GM12878 (cell line): ENCODE measurements at regions not wholly inside any gene's neighbourhood (a gene's known extent, or its start where the extent isn't known, plus 50 kb on each side); places are given as distances from the start of the nearest gene placed in this dataset.

Experiments
- ATAC-seq: fragments of 200-7000 bp; cut with Tn5 transposase; 3 replicates; pipeline ENCODE4 v1.9.1; 2020; ENCODE audit warnings: mild to moderate bottlenecking, moderate library complexity
- BruUV-seq: library from RNA; stranded (reverse); fragments of 400-500 nt; replicated peaks from 2 replicates; lab custom pipeline; 2021; lab: Mats Ljungman, UMichigan
- CTCF ChIA-PET: fragments of 300-600 bp; sonication (Branson Sonifier 250); formaldehyde crosslinking; extraction: SDS; loops from one replicate; lab custom pipeline; 2021; ENCODE audit warnings: inconsistent platforms; lab: Yijun Ruan, JAX
- POLR2A ChIA-PET: fragments of 350-600 bp; formaldehyde crosslinking; extraction: SDS; loops from one replicate; lab custom pipeline; 2021; ENCODE audit warnings: inconsistent platforms; lab: Charles Lee
- RAD21 ChIA-PET: fragments of 300-600 bp; sonication (Branson Sonifier 250); formaldehyde crosslinking; loops from one replicate; lab custom pipeline; 2023; ENCODE audit warnings: antibody characterized with exemption; ENCODE audit not compliant: unreplicated experiment; lab: Charles Lee
- SMC1A ChIA-PET: fragments of 300-600 bp; sonication (Branson Sonifier 250); formaldehyde crosslinking; loops from one replicate; lab custom pipeline; 2023; ENCODE audit not compliant: unreplicated experiment, uncharacterized antibody; lab: Charles Lee
- DNase-seq: peaks from one replicate; pipeline ENCODE4 v3.0.0-alpha.2; 2011; ENCODE audit warnings: low read depth, low spot score
- FAIRE-seq: peaks from 3 replicates; lab custom pipeline; 2011; peaks lifted over from hg19 to GRCh38; lab: Jason Lieb, UNC
- H2AFZ ChIP-seq: 2 replicates; pipeline ENCODE4 v1.6.0; 2011; ENCODE audit warnings: low read depth, low read length, control low read depth; ENCODE audit not compliant: control insufficient read depth
- H3K27ac ChIP-seq: 2 replicates; pipeline ENCODE4 v1.5.1; 2011; ENCODE audit warnings: control low read depth; ENCODE audit not compliant: control insufficient read depth, insufficient read depth
- H3K27me3 ChIP-seq, 2 experiments: replicated peaks in 1 of 2; 2 replicates each; pipeline versions ENCODE4 v1.6.0 to v1.6.1; 2011; ENCODE audit warnings: low read length in 1 of 2; ENCODE audit not compliant: control insufficient read depth in 2 of 2, insufficient read depth in 2 of 2
- H3K36me3 ChIP-seq, 2 experiments: 2 replicates each; pipeline ENCODE4 v1.5.1; 2011; ENCODE audit warnings: low read length in 1 of 2; ENCODE audit not compliant: control insufficient read depth in 2 of 2, insufficient read depth in 2 of 2
- H3K4me1 ChIP-seq: 2 replicates; pipeline ENCODE4 v1.6.1; 2011; ENCODE audit warnings: mild to moderate bottlenecking, low read length, moderate library complexity, mixed read lengths; ENCODE audit not compliant: control insufficient read depth, insufficient read depth
- H3K4me2 ChIP-seq: 2 replicates; pipeline ENCODE4 v1.6.0; 2011; ENCODE audit warnings: control low read depth; ENCODE audit not compliant: control insufficient read depth, insufficient read depth
- H3K4me3 ChIP-seq: fragments of 200-600 bp; sonication (generic); 2 replicates; pipeline ENCODE4 v1.5.1; 2016
- H3K79me2 ChIP-seq: 2 replicates; pipeline ENCODE4 v1.6.0; 2011; ENCODE audit warnings: low read length; ENCODE audit not compliant: control insufficient read depth, insufficient read depth
- H3K9ac ChIP-seq: 2 replicates; pipeline ENCODE4 v1.8.0; 2011; ENCODE audit warnings: low read length, control low read depth, mixed read lengths; ENCODE audit not compliant: control insufficient read depth, insufficient read depth
- H3K9me3 ChIP-seq: replicated peaks from 3 replicates; pipeline ENCODE4 v1.5.1; 2011; ENCODE audit warnings: mild to moderate bottlenecking, low read length; ENCODE audit not compliant: control insufficient read depth, insufficient read depth
- H4K20me1 ChIP-seq: 2 replicates; pipeline ENCODE4 v1.6.0; 2011; ENCODE audit not compliant: control insufficient read depth, insufficient read depth
- CBX5 ChIP-seq: sonication (generic); IDR thresholded peaks from 2 replicates; pipeline ENCODE4 v1.6.1; 2016; ENCODE audit warnings: low read depth, moderate library complexity, mild to moderate bottlenecking, inconsistent platforms
- CREB1 ChIP-seq: IDR thresholded peaks from 2 replicates; pipeline ENCODE4 v1.6.1; 2012; ENCODE audit warnings: low read depth, mild to moderate bottlenecking, inconsistent platforms
- HDAC2 ChIP-seq: fragments of 200-600 bp; sonication (generic); IDR thresholded peaks from 2 replicates; pipeline ENCODE4 v1.6.1; 2017
- JUNB ChIP-seq: IDR thresholded peaks from 2 replicates; pipeline ENCODE4 v1.6.1; 2016; ENCODE audit warnings: antibody characterized with exemption, mild to moderate bottlenecking
- POLR2AphosphoS2 ChIP-seq: IDR thresholded peaks from 2 replicates; pipeline ENCODE4 v1.6.1; 2011; ENCODE audit warnings: low read depth, mild to moderate bottlenecking, low read length, improper control_type of control experiment, moderate library complexity
- RAD21 ChIP-seq: IDR thresholded peaks from 2 replicates; pipeline ENCODE4 v1.6.1; 2011; ENCODE audit warnings: mild to moderate bottlenecking, low read depth, low read length, moderate library complexity; ENCODE audit not compliant: insufficient read depth
- RAD51 ChIP-seq: fragments of 450-650 bp; IDR thresholded peaks from 2 replicates; pipeline ENCODE4 v1.6.1; 2016; ENCODE audit warnings: moderate library complexity, mild to moderate bottlenecking, inconsistent platforms
- SIN3A ChIP-seq: IDR thresholded peaks from 2 replicates; pipeline ENCODE4 v1.6.1; 2012; ENCODE audit warnings: low read depth, low read length, improper control_type of control experiment
- SPI1 ChIP-seq: IDR thresholded peaks from 2 replicates; pipeline ENCODE4 v1.6.1; 2011; ENCODE audit warnings: low read depth, mild to moderate bottlenecking, low read length, moderate library complexity, borderline replicate concordance; ENCODE audit not compliant: insufficient read depth
- WGBS: methylation state at CpG from one replicate; pipeline ENCODE4 v1.1.6; 2016; ENCODE audit warnings: low lambda C conversion rate; ENCODE audit not compliant: insufficient replicate concordance, insufficient coverage; ENCODE audit errors: missing lambda C conversion rate; 5-methylcytosine and 5-hydroxymethylcytosine counted together
- in situ Hi-C: fragments of 300-500 bp; cut with MboI; formaldehyde crosslinking; loops from 9 replicates; pipeline ENCODE4 v1.14.3; 2018; ENCODE audit warnings: mixed read lengths
- intact Hi-C: fragments of 100-400 bp; cut with micrococcal nuclease; formaldehyde crosslinking; loops from one replicate; pipeline ENCODE4 v1.14.2; 2022; ENCODE audit not compliant: unreplicated experiment
- TF ChIP-seq, protein P1 (sequence below): fragments of 450-650 bp; IDR thresholded peaks from 2 replicates; pipeline ENCODE4 v1.6.1; 2017; ENCODE audit warnings: antibody characterized with exemption, mild to moderate bottlenecking, moderate library complexity
- TF ChIP-seq, protein P2 (sequence below), 3 experiments: IDR thresholded peaks in 2 of 3; conservative IDR thresholded peaks in 1 of 3; 2 replicates each; pipeline ENCODE4 v1.5.1; 2011; ENCODE audit warnings: low read depth in 3 of 3, low read length in 3 of 3, mild to moderate bottlenecking in 3 of 3, control low read depth in 2 of 3, moderate library complexity in 2 of 3, inconsistent platforms in 1 of 3, mixed read lengths in 1 of 3; ENCODE audit not compliant: control insufficient read depth in 2 of 3, insufficient read depth in 1 of 3; ENCODE audit errors: extremely low read depth in 1 of 3

DNA sequence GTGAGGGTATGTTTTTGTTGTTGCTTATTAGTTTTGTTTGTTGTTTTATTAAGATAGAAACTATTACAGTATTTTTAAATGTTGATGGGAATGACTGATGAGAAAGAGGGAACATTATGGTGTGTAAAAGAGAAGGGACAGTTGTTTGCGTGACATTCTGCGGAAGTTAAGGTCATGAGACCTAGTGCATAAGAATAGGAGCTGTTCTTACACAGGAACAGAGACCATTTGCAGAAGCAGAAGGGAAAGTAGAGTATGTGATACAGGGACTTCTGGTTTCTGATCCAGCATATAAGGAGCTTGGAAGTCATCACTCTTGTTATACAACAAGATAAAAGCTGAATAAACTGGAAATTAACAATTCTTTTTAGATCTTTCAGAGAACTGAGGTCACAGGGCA is 299.2 kb upstream of the API5 start:
- ChIA-PET CTCF (interaction anchor here (1.7 kb wide), 1 partner anchor 9 kb away, joined by 4 read pairs; no protein-coding TSS in a partner anchor), RAD21 (no interaction called here), POLR2A (interaction anchor here (0.9 kb wide), 1 partner anchor 210 kb away, joined by 3 read pairs; no protein-coding TSS in a partner anchor), SMC1A (no interaction called here)
- 0% methylated on average over 2 of the region's 2 CpGs for WGBS
- no peak overlapping the region for H3K27ac ChIP-seq
- FAIRE-seq, result no peak
- no peaks in the 10 kb centered on the region for H3K79me2 ChIP-seq
- H2AFZ ChIP-seq, result no peak overlapping the region
- TF ChIP-seq, protein P1, sequence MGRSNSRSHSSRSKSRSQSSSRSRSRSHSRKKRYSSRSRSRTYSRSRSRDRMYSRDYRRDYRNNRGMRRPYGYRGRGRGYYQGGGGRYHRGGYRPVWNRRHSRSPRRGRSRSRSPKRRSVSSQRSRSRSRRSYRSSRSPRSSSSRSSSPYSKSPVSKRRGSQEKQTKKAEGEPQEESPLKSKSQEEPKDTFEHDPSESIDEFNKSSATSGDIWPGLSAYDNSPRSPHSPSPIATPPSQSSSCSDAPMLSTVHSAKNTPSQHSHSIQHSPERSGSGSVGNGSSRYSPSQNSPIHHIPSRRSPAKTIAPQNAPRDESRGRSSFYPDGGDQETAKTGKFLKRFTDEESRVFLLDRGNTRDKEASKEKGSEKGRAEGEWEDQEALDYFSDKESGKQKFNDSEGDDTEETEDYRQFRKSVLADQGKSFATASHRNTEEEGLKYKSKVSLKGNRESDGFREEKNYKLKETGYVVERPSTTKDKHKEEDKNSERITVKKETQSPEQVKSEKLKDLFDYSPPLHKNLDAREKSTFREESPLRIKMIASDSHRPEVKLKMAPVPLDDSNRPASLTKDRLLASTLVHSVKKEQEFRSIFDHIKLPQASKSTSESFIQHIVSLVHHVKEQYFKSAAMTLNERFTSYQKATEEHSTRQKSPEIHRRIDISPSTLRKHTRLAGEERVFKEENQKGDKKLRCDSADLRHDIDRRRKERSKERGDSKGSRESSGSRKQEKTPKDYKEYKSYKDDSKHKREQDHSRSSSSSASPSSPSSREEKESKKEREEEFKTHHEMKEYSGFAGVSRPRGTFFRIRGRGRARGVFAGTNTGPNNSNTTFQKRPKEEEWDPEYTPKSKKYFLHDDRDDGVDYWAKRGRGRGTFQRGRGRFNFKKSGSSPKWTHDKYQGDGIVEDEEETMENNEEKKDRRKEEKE, result no peak
- TF ChIP-seq JUNB (no peak), RAD51 (no peak)
- no peak overlapping the region for H3K9ac ChIP-seq
- H3K27me3 ChIP-seq, result no peaks in the 10 kb centered on the region
- DNase-seq, result no peak
- no peak overlapping the region for H3K4me3 ChIP-seq
- no peak for ATAC-seq
- no peak overlapping the region for H3K4me2 ChIP-seq
- H3K36me3 ChIP-seq, result no peaks in the 10 kb centered on the region
- BruUV-seq, result no TSS peak
- H3K4me1 ChIP-seq, result no peaks in the 10 kb centered on the region
- in situ Hi-C loops (no loop called here), intact Hi-C loops (no loop called here)
- H4K20me1 ChIP-seq, result no peaks in the 10 kb centered on the region
- no peaks in the 10 kb centered on the region; the same call in 2 of the 3 replicates for H3K9me3 ChIP-seq

GRCh38 chr11:43021466-43021865 is 290.3 kb upstream of the API5 start:
- CTCF ChIA-PET, result interaction anchor here (0.6 to 4.4 kb wide), 18 partner anchors 9 to 1883 kb away, joined by 3 to 52 read pairs (median 4); no protein-coding TSS in a partner anchor
- H3K27me3 ChIP-seq, result no peaks in the 10 kb centered on the region
- DNase-seq, result no peak
- no peak overlapping the region for H3K9ac ChIP-seq
- H4K20me1 ChIP-seq, result no peaks in the 10 kb centered on the region
- RAD21 ChIA-PET, result interaction anchor here (0.9 to 2.5 kb wide), 5 partner anchors 181 to 261 kb away, joined by 3 to 6 read pairs (median 5); no protein-coding TSS in a partner anchor
- no peaks in the 10 kb centered on the region for H3K79me2 ChIP-seq
- peak; percentile 52 for FAIRE-seq
- SMC1A ChIA-PET, result interaction anchor here (0.7 to 2.4 kb wide), 11 partner anchors 11 to 474 kb away, joined by 3 to 13 read pairs (median 4); no protein-coding TSS in a partner anchor
- H2AFZ ChIP-seq, result no peak overlapping the region
- H3K4me2 ChIP-seq, result no peak overlapping the region
- no peaks in the 10 kb centered on the region for H3K4me1 ChIP-seq
- no peaks in the 10 kb centered on the region for H3K36me3 ChIP-seq
- intact Hi-C loops, result loop anchor here (1.0 kb wide), 1 partner anchor 251 kb away; no protein-coding TSS in a partner anchor
- H3K27ac ChIP-seq, result no peak overlapping the region
- in situ Hi-C loops, result no loop called here
- POLR2A ChIA-PET, result no interaction called here
- no peak overlapping the region for H3K4me3 ChIP-seq
- peak; percentile 96 for ATAC-seq
- BruUV-seq, result no TSS peak
- H3K9me3 ChIP-seq, result no peaks in the 10 kb centered on the region
- TF ChIP-seq SPI1 (peak; percentile 21; the same call in 1 of the 2 replicates), SIN3A (no peak), CBX5 (no peak), HDAC2 (no peak), RAD21 (peak; percentile 28; the same call in 1 of the 2 replicates), POLR2AphosphoS2 (no peak), CREB1 (no peak)
- TF ChIP-seq, protein P2, sequence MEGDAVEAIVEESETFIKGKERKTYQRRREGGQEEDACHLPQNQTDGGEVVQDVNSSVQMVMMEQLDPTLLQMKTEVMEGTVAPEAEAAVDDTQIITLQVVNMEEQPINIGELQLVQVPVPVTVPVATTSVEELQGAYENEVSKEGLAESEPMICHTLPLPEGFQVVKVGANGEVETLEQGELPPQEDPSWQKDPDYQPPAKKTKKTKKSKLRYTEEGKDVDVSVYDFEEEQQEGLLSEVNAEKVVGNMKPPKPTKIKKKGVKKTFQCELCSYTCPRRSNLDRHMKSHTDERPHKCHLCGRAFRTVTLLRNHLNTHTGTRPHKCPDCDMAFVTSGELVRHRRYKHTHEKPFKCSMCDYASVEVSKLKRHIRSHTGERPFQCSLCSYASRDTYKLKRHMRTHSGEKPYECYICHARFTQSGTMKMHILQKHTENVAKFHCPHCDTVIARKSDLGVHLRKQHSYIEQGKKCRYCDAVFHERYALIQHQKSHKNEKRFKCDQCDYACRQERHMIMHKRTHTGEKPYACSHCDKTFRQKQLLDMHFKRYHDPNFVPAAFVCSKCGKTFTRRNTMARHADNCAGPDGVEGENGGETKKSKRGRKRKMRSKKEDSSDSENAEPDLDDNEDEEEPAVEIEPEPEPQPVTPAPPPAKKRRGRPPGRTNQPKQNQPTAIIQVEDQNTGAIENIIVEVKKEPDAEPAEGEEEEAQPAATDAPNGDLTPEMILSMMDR (IDR thresholded peaks at IDR 0.05 in 2 of 3, conservative IDR thresholded peaks at IDR 0.05 in 1 of 3; ENCODE audit: control insufficient read depth in 2 of 3, extremely low read depth in 1 of 3, insufficient read depth in 1 of 3, low read depth in 3 of 3, low read length in 3 of 3), result peak; percentile 31 to 55 (median 48); a peak in 3 of 6 replicates
